SU-DHL-6 (cell line): ENCODE measurements at regions not wholly inside any gene's neighbourhood (a gene's known extent, or its start where the extent isn't known, plus 50 kb on each side); places are given as distances from the start of the nearest gene placed in this dataset.

Experiments used
- H2AFZ ChIP-seq: fragments of 200-600 bp; sonication (generic); 2 replicates; pipeline ENCODE4 v1.6.1; 2014; ENCODE audit warnings: low read depth, mild to moderate bottlenecking, moderate library complexity, mixed read lengths, antibody characterized with exemption, low read length; ENCODE audit not compliant: severe bottlenecking
- H3F3A ChIP-seq: fragments of 200-600 bp; shearing (Covaris generic); 2 replicates; pipeline ENCODE4 v1.6.0; 2016; ENCODE audit warnings: antibody characterized with exemption, mild to moderate bottlenecking; ENCODE audit not compliant: insufficient read depth
- H3K27ac ChIP-seq: fragments of 200-600 bp; sonication (generic); 2 replicates; pipeline ENCODE4 v1.5.1; 2016; ENCODE audit warnings: low read depth, mild to moderate bottlenecking, low read length, moderate library complexity, mixed read lengths
- H3K27me3 ChIP-seq: fragments of 200-600 bp; sonication (generic), shearing (Covaris generic); 2 replicates; pipeline ENCODE4 v1.6.0; 2014; ENCODE audit warnings: mild to moderate bottlenecking, low read length
- H3K36me3 ChIP-seq: fragments of 200-600 bp; sonication (generic); 2 replicates; pipeline ENCODE4 v1.6.1; 2014; ENCODE audit warnings: mild to moderate bottlenecking, low read length, mixed read lengths
- H3K4me2 ChIP-seq: fragments of 300-600, 200-600 bp; shearing (Covaris generic), sonication (generic); 2 replicates; pipeline ENCODE4 v1.6.0; 2014; ENCODE audit warnings: low read length, low read depth, mild to moderate bottlenecking; ENCODE audit not compliant: poor library complexity, severe bottlenecking
- H3K4me3 ChIP-seq: fragments of 200-600 bp; sonication (generic); 2 replicates; pipeline ENCODE4 v1.5.1; 2014; ENCODE audit warnings: antibody characterized with exemption, low read length, mild to moderate bottlenecking, mixed read lengths; ENCODE audit not compliant: insufficient read depth, poor library complexity, severe bottlenecking
- H3K79me2 ChIP-seq: fragments of 200-600 bp; sonication (generic); 2 replicates; pipeline ENCODE4 v1.6.1; 2014; ENCODE audit warnings: mild to moderate bottlenecking, low read length, moderate library complexity; ENCODE audit not compliant: insufficient read depth
- H3K9ac ChIP-seq: fragments of 200-600 bp; sonication (generic); 2 replicates; pipeline ENCODE4 v1.7.0; 2014; ENCODE audit warnings: mild to moderate bottlenecking, low read length
- H3K9me2 ChIP-seq: fragments of 200-600 bp; sonication (generic); replicated peaks from 2 replicates; pipeline ENCODE4 v1.6.1; 2014; ENCODE audit warnings: low read length; ENCODE audit not compliant: insufficient read depth
- H3K9me3 ChIP-seq: fragments of 200-600 bp; sonication (generic); 2 replicates; pipeline ENCODE4 v1.6.1; 2014; ENCODE audit warnings: low read length, mixed read lengths; ENCODE audit not compliant: insufficient read depth
- H4K20me1 ChIP-seq: fragments of 200-600 bp; sonication (generic); 2 replicates; pipeline ENCODE4 v1.6.1; 2014; ENCODE audit warnings: low read depth, mild to moderate bottlenecking, antibody characterized with exemption, low read length, moderate library complexity, mixed read lengths
- EZH2phosphoT487 ChIP-seq: fragments of 200-600 bp; sonication (generic), shearing (Covaris generic); conservative IDR thresholded peaks from 2 replicates; pipeline ENCODE4 v1.6.1; 2018; ENCODE audit warnings: mild to moderate bottlenecking, antibody characterized with exemption, low read length, moderate library complexity, mixed read lengths
- TF ChIP-seq, protein P1 (sequence below): fragments of 200-600 bp; sonication (generic); IDR thresholded peaks from one replicate; pipeline ENCODE4 v1.5.1; 2017; ENCODE audit warnings: antibody characterized with exemption, mild to moderate bottlenecking, low read length, moderate library complexity; ENCODE audit not compliant: insufficient read depth, poor library complexity, severe bottlenecking

DNA sequence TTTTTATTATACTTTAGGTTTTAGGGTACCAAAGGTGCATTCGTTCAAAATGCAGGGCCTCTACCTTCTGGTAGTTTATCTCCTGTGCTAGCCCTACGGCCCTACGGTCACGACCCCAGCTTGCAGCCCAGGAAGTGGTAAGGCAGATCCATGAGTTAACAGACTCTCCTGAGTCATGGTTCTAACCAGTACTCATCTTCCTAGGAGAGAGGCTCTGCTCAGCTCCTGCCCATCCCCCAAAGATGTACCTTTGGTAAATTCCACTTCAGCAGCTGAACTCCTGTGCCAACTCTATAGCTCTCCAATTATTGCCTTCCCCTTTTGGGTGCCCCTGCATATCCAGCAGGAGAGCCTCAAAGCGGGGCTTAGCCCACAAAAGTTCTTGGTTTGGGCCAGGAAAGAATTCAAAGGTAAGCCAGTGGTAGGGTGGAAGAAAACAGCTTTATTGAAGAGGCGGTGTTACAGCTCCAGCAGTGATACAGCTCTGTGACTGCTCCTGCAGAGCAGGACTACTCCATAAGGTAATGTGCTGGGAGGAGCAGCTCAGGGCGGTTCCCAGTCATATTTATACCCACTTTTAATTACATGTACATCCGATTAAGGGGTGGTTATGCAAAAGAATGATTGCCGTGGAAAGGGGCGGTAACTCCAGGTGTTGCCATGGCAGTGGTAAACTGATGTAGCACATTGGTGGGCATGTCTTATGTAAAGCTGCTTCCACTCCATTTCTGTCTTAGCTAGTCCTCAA lies 241.4 kb downstream of the PMP22 start:
- H3F3A ChIP-seq = no peaks in the 10 kb centered on the region
- H2AFZ ChIP-seq = no peak overlapping the region
- H3K27me3 ChIP-seq = no peaks in the 10 kb centered on the region
- no peaks in the 10 kb centered on the region for H4K20me1 ChIP-seq
- no peak overlapping the region for H3K9ac ChIP-seq
- H3K27ac ChIP-seq = no peak overlapping the region
- TF ChIP-seq, protein P1, sequence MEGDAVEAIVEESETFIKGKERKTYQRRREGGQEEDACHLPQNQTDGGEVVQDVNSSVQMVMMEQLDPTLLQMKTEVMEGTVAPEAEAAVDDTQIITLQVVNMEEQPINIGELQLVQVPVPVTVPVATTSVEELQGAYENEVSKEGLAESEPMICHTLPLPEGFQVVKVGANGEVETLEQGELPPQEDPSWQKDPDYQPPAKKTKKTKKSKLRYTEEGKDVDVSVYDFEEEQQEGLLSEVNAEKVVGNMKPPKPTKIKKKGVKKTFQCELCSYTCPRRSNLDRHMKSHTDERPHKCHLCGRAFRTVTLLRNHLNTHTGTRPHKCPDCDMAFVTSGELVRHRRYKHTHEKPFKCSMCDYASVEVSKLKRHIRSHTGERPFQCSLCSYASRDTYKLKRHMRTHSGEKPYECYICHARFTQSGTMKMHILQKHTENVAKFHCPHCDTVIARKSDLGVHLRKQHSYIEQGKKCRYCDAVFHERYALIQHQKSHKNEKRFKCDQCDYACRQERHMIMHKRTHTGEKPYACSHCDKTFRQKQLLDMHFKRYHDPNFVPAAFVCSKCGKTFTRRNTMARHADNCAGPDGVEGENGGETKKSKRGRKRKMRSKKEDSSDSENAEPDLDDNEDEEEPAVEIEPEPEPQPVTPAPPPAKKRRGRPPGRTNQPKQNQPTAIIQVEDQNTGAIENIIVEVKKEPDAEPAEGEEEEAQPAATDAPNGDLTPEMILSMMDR = no peak
- TF ChIP-seq EZH2phosphoT487 = no peak
- H3K9me3 ChIP-seq = no peaks in the 10 kb centered on the region
- no peak overlapping the region for H3K4me2 ChIP-seq
- H3K9me2 ChIP-seq = no peaks in the 10 kb centered on the region; the same call in 1 of the 2 replicates
- no peaks in the 10 kb centered on the region for H3K79me2 ChIP-seq
- no peaks in the 10 kb centered on the region; the same call in 1 of the 2 replicates for H3K36me3 ChIP-seq
- no peak overlapping the region for H3K4me3 ChIP-seq

DNA sequence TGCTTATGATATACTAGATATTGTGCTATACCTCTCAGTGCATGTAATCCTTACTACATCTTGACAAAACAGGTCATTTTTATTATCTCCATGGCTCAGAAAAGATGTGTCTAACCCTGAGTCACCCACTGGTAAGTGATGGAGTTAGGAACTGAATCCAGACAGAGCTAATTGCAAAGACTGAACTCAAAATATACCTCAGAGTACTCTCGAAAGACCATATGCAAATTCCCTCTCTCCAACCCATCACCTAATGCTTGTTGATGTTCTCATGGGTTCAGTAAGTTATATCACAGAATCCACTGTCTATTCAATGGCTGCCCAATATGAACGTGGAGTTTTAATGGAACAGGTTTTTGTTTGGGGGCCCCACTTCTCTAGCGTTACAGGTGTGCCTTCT lies 246.0 kb downstream of the PMP22 start:
- Histone ChIP-seq H3K79me2 (no peaks in the 10 kb centered on the region), H2AFZ (no peak overlapping the region), H3K4me2 (no peak overlapping the region), H3K4me3 (no peak overlapping the region), H3K9me3 (no peaks in the 10 kb centered on the region), H3K27ac (no peak overlapping the region), H3K9me2 (no peaks in the 10 kb centered on the region), H3K27me3 (no peaks in the 10 kb centered on the region), H3F3A (no peaks in the 10 kb centered on the region), H3K9ac (no peak overlapping the region), H4K20me1 (no peaks in the 10 kb centered on the region), H3K36me3 (no peaks in the 10 kb centered on the region)
- TF ChIP-seq EZH2phosphoT487 = no peak
- TF ChIP-seq, protein P1 = no peak

DNA sequence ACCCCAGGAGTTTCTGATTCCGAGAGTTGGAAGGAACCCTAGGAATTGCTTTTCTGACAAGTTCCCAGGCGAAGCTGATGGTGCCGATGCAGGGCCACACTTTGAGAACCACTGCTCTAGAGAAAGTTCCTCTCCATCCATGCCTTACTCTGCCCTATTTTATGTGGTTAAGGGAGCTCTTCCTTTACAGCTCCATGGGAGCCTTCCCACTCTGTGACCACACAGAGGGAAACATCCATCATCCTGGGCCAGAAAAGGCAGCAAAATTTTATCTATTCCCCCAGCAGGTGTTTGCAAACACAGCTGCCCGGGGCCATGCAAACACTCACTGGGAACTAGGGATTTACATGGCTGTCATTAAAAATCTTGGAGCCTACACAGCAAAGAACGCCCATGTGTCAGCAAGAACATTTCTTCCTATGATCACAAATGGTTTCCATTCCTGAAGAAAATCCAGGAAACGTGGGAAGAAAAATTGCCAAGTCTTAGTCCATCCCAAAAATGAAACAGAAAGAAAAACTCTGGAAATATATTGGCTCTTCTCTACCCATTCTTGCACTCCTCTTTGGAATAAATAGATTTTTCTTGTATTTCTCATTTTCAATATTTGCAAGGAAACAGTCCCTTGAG lies 252.7 kb downstream of the PMP22 start:
- Histone ChIP-seq H3K9me2 (no peaks in the 10 kb centered on the region), H3K9ac (no peak overlapping the region), H3K27ac (no peak overlapping the region), H3K36me3 (no peaks in the 10 kb centered on the region), H3K9me3 (no peaks in the 10 kb centered on the region), H3F3A (no peaks in the 10 kb centered on the region), H2AFZ (no peak overlapping the region), H4K20me1 (no peaks in the 10 kb centered on the region), H3K27me3 (no peaks in the 10 kb centered on the region), H3K79me2 (no peaks in the 10 kb centered on the region), H3K4me2 (no peak overlapping the region), H3K4me3 (no peak overlapping the region)
- no peak for TF ChIP-seq EZH2phosphoT487
- TF ChIP-seq, protein P1 = no peak
